WTC11 (cell line): ENCODE measurements at regions not wholly inside any gene's neighbourhood (a gene's known extent, or its start where the extent isn't known, plus 50 kb on each side); places are given as distances from the start of the nearest gene placed in this dataset.

Experiments used
- ATAC-seq: fragments of 200-7000 bp; cut with Tn5 transposase; 2 replicates; pipeline ENCODE4 v1.10.0; 2021; ENCODE audit warnings: mild to moderate bottlenecking, moderate library complexity
- CTCF ChIA-PET: fragments of 300-600 bp; sonication (Branson Sonifier 250); formaldehyde crosslinking; loops from one replicate; lab custom pipeline; 2021; ENCODE audit warnings: antibody characterized with exemption; lab: Charles Lee
- POLR2A ChIA-PET: fragments of 350-600 bp; sonication (Branson Sonifier 250); formaldehyde crosslinking; loops from one replicate; lab custom pipeline; 2021; ENCODE audit warnings: antibody characterized with exemption; lab: Charles Lee
- DNase-seq: peaks from one replicate; pipeline ENCODE4 v3.0.0; 2021; ENCODE audit warnings: low spot score
- H3K27ac Mint-ChIP-seq: 2 replicates; pipeline ENCODE4 v1.8.0; 2021; ENCODE audit warnings: mixed read lengths
- H3K27me3 Mint-ChIP-seq: 2 replicates; pipeline ENCODE4 v1.8.0; 2021; ENCODE audit warnings: low read depth, mild to moderate bottlenecking, moderate library complexity, mixed read lengths
- H3K36me3 Mint-ChIP-seq: 2 replicates; pipeline ENCODE4 v1.8.0; 2021; ENCODE audit warnings: mixed read lengths
- H3K4me1 Mint-ChIP-seq: 2 replicates; pipeline ENCODE4 v1.8.0; 2022; ENCODE audit warnings: mixed read lengths
- H3K4me3 Mint-ChIP-seq: 2 replicates; pipeline ENCODE4 v1.8.0; 2021; ENCODE audit warnings: mild to moderate bottlenecking, moderate library complexity, mixed read lengths
- H3K9me3 Mint-ChIP-seq: 2 replicates; pipeline ENCODE4 v1.8.0; 2021; ENCODE audit warnings: mixed read lengths
- ARID4B ChIP-seq: sonication (generic); formaldehyde crosslinking; IDR thresholded peaks from 2 replicates; pipeline ENCODE4 v1.8.0; 2023; ENCODE audit warnings: missing genetic modification reagents, mild to moderate bottlenecking, borderline replicate concordance
- CREB1 ChIP-seq: sonication (generic); formaldehyde crosslinking; IDR thresholded peaks from 2 replicates; pipeline ENCODE4 v1.8.0; 2023; ENCODE audit warnings: mild to moderate bottlenecking, missing genetic modification reagents
- ESRRA ChIP-seq: sonication (generic); formaldehyde crosslinking; IDR thresholded peaks from 2 replicates; pipeline ENCODE4 v1.8.1; 2022; ENCODE audit warnings: mild to moderate bottlenecking, missing genetic modification reagents, borderline replicate concordance
- ETV6 ChIP-seq: sonication (generic); formaldehyde crosslinking; IDR thresholded peaks from 2 replicates; pipeline ENCODE4 v1.8.1; 2022; ENCODE audit warnings: mild to moderate bottlenecking, missing genetic modification reagents
- FOXP1 ChIP-seq: sonication (generic); formaldehyde crosslinking; IDR thresholded peaks from 2 replicates; pipeline ENCODE4 v1.8.0; 2022; ENCODE audit warnings: missing genetic modification reagents, mild to moderate bottlenecking, moderate library complexity, borderline replicate concordance
- IRF2 ChIP-seq: sonication (generic); formaldehyde crosslinking; IDR thresholded peaks from 2 replicates; pipeline ENCODE4 v1.8.0; 2022; ENCODE audit warnings: low read depth, missing genetic modification reagents, borderline replicate concordance
- MLX ChIP-seq: sonication (generic); formaldehyde crosslinking; IDR thresholded peaks from 2 replicates; pipeline ENCODE4 v1.8.1; 2023; ENCODE audit warnings: mild to moderate bottlenecking, missing genetic modification reagents, moderate library complexity
- NFYB ChIP-seq: sonication (generic); formaldehyde crosslinking; conservative IDR thresholded peaks from 2 replicates; pipeline ENCODE4 v1.8.0; 2022; ENCODE audit warnings: low read depth, missing genetic modification reagents
- NR1H2 ChIP-seq: sonication (generic); formaldehyde crosslinking; IDR thresholded peaks from 2 replicates; pipeline ENCODE4 v1.9.0; 2021; ENCODE audit warnings: mild to moderate bottlenecking, moderate library complexity, missing genetic modification reagents
- TCF7 ChIP-seq: sonication (generic); formaldehyde crosslinking; IDR thresholded peaks from 2 replicates; pipeline ENCODE4 v1.8.0; 2022; ENCODE audit warnings: mild to moderate bottlenecking, low read depth, missing genetic modification reagents, moderate library complexity
- USF2 ChIP-seq: sonication (generic); formaldehyde crosslinking; IDR thresholded peaks from 2 replicates; pipeline ENCODE4 v1.8.1; 2023; ENCODE audit warnings: mild to moderate bottlenecking, missing genetic modification reagents, moderate library complexity
- ZNF138 ChIP-seq: sonication (generic); formaldehyde crosslinking; conservative IDR thresholded peaks from 2 replicates; pipeline ENCODE4 v1.8.1; 2022; ENCODE audit warnings: mild to moderate bottlenecking, moderate library complexity, missing genetic modification reagents
- ZNF281 ChIP-seq: sonication (generic); formaldehyde crosslinking; IDR thresholded peaks from 2 replicates; pipeline ENCODE4 v1.8.0; 2023; ENCODE audit warnings: mild to moderate bottlenecking, missing genetic modification reagents
- ZNF671 ChIP-seq: fragments of 250-450 bp; sonication (Bioruptor Pico); IDR thresholded peaks from 2 replicates; pipeline ENCODE4 v1.8.0; 2021; ENCODE audit warnings: mild to moderate bottlenecking
- ZSCAN18 ChIP-seq: fragments of 250-450 bp; sonication (Bioruptor Pico); IDR thresholded peaks from 2 replicates; pipeline ENCODE4 v2.1.2; 2022; ENCODE audit warnings: mild to moderate bottlenecking, moderate library complexity
- TF ChIP-seq, protein P1 (sequence below): sonication (generic); formaldehyde crosslinking; IDR thresholded peaks from 2 replicates; pipeline ENCODE4 v1.8.1; 2023; ENCODE audit warnings: mild to moderate bottlenecking, missing genetic modification reagents
- TF ChIP-seq, protein P2 (sequence below): sonication (generic); formaldehyde crosslinking; IDR thresholded peaks from 2 replicates; pipeline ENCODE4 v1.8.1; 2022; ENCODE audit warnings: mild to moderate bottlenecking, missing genetic modification reagents, moderate library complexity, borderline replicate concordance
- TF ChIP-seq, protein P3 (sequence below): sonication (generic); formaldehyde crosslinking; conservative IDR thresholded peaks from 2 replicates; pipeline ENCODE4 v1.8.1; 2022; ENCODE audit warnings: mild to moderate bottlenecking, missing genetic modification reagents

DNA sequence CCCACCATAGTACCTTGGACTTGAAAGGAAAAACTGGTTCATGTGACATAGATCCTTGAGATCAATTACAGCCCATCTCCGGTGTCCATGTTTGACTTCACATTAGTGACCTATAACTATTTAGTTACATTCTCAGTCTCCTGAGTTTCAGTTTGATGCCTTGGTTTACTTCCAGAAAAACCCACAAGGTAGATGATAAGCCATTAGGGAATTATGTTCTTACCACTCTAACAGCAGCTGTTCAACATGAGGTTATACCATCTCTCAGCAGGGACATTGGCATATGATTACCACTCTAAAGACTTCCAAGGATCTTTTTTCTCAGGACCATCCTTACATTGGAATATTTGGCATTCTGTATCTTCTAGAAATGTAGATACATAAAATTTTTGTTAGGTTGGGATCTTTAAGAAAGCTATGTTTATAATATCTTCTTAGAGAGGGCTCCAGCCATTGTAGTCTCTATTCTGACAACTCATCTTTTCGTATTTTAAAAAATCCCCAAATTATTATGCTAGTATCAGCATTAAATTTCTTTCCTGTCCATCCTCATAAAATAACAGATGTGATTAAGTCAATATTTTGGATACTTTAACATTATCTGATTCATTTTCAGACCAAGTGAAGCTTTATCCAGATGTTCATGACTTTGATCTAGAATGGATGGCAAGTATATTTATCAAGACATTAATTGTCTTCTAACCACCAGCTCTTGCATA is 258.9 kb downstream of the RDH14 start (continued):
- TF ChIP-seq, protein P1, sequence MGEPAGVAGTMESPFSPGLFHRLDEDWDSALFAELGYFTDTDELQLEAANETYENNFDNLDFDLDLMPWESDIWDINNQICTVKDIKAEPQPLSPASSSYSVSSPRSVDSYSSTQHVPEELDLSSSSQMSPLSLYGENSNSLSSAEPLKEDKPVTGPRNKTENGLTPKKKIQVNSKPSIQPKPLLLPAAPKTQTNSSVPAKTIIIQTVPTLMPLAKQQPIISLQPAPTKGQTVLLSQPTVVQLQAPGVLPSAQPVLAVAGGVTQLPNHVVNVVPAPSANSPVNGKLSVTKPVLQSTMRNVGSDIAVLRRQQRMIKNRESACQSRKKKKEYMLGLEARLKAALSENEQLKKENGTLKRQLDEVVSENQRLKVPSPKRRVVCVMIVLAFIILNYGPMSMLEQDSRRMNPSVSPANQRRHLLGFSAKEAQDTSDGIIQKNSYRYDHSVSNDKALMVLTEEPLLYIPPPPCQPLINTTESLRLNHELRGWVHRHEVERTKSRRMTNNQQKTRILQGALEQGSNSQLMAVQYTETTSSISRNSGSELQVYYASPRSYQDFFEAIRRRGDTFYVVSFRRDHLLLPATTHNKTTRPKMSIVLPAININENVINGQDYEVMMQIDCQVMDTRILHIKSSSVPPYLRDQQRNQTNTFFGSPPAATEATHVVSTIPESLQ (CRISPR knock-in tag) = no peak
- TF ChIP-seq, protein P2, sequence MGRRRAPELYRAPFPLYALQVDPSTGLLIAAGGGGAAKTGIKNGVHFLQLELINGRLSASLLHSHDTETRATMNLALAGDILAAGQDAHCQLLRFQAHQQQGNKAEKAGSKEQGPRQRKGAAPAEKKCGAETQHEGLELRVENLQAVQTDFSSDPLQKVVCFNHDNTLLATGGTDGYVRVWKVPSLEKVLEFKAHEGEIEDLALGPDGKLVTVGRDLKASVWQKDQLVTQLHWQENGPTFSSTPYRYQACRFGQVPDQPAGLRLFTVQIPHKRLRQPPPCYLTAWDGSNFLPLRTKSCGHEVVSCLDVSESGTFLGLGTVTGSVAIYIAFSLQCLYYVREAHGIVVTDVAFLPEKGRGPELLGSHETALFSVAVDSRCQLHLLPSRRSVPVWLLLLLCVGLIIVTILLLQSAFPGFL (CRISPR knock-in tag) = no peak
- TF ChIP-seq ETV6 (no peak), CREB1 (no peak)

- H3K36me3 Mint-ChIP-seq = no peaks in the 10 kb centered on the region
- peaks cover 9% of the 10 kb centered on the region for H3K4me1 Mint-ChIP-seq
- no peaks in the 10 kb centered on the region for H3K27me3 Mint-ChIP-seq
- no peak overlapping the region for H3K27ac Mint-ChIP-seq
- H3K9me3 Mint-ChIP-seq = peaks cover 7% of the 10 kb centered on the region; the same call in 1 of the 2 replicates
- no peak overlapping the region for H3K4me3 Mint-ChIP-seq
- ChIA-PET POLR2A (no interaction called here), CTCF (no interaction called here)
- DNase-seq (no peak), ATAC-seq (peak; percentile 61)
- TF ChIP-seq ZNF671 (CRISPR knock-in tag) = no peak
- TF ChIP-seq ZSCAN18 = no peak
- TF ChIP-seq ESRRA (CRISPR knock-in tag) = no peak
- TF ChIP-seq TCF7 = no peak
- no peak for TF ChIP-seq NFYB (CRISPR knock-in tag)
- TF ChIP-seq ZNF138 (CRISPR knock-in tag) = no peak
- no peak for TF ChIP-seq ARID4B (CRISPR knock-in tag)
- TF ChIP-seq ZNF281 (CRISPR knock-in tag) = no peak
- no peak for TF ChIP-seq MLX (CRISPR knock-in tag)
- no peak for TF ChIP-seq IRF2 (CRISPR knock-in tag)
- TF ChIP-seq USF2 = no peak
- TF ChIP-seq, protein P3, sequence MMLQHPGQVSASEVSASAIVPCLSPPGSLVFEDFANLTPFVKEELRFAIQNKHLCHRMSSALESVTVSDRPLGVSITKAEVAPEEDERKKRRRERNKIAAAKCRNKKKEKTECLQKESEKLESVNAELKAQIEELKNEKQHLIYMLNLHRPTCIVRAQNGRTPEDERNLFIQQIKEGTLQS (CRISPR knock-in tag) = no peak
- TF ChIP-seq NR1H2 (CRISPR knock-in tag) = no peak
- no peak for TF ChIP-seq FOXP1 (CRISPR knock-in tag)
Observed at GRCh38 chr2:18299423-18300212, 260.8 kb downstream of the RDH14 start.
